HG02973 (cell line): ENCODE measurements at regions not wholly inside any gene's neighbourhood (a gene's known extent, or its start where the extent isn't known, plus 50 kb on each side); places are given as distances from the start of the nearest gene placed in this dataset.
"Not testable (repeated sequence)": the region's sequence is repeated elsewhere in the genome, so short reads cannot be mapped to it uniquely, and the experiment has no call there.

Experiments
- ATAC-seq: cut with Tn5 transposase; IDR thresholded peaks from one replicate; pipeline ENCODE4 v1.9.1; 2021; ENCODE audit warnings: moderate library complexity; ENCODE audit not compliant: unreplicated experiment

DNA sequence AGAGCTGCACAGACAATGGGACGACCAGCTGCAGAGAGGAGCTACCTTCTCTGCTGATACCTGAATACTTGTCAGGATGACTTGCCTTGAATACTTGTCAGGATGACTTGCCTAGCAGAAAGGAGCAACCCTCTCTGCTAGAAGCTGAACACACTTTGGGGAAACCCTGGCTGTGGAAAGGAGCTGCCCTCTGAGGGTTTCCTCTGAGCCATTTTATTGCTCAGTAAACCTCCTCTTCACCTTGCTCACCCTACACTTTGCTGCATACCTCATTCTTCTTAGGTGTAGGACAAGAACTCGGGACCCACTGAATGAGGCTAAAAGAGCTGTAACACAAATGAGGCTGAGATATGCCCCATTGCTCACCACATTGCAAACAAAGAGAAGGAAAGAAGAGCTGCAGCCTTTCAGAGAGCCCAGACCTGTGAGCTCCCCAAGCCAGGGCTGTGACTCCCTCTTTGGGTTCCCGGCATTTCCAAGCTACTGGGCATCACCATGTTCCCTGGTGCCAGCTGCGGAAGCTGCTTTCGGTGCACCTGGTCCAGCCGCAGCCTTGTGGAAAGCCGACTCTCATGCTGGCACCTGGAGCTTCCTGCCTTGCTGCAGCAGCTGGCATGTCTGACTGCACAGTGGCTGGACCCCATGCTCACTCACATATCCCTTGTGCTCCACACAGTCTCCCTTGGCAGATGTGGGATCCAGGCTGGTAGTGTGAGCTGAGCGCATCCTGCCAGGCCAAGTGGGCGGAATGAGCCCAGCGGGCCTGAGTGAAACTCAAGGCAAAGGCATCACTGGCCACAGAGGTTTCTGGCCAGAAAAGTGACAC is 106.7 kb upstream of the AHI1 start:
- no peak for ATAC-seq

DNA sequence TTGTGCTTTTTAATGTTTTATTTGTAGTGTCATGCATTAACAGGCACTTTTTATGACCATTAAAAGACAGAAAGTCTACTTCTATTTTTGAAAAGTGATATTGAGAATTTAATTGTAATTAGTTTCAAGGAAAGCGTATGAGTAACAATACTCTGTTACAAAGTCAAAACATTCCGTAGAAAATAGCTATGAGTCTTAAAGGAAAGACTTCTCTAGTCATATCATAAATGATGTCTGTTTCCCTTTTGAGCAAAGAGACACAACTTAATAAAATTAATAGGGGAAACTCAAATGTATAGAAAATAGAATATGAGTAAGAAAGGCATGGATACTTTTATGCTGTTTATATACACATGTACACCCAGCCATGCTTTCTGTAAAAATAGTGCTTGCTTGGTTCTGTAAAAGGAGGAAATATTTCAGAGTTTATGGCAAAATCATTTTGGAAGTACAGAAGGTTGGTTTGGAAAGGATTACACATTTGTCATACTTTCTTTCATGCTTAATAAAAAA is 107.8 kb upstream of the AHI1 start:
- ATAC-seq: no peak

DNA sequence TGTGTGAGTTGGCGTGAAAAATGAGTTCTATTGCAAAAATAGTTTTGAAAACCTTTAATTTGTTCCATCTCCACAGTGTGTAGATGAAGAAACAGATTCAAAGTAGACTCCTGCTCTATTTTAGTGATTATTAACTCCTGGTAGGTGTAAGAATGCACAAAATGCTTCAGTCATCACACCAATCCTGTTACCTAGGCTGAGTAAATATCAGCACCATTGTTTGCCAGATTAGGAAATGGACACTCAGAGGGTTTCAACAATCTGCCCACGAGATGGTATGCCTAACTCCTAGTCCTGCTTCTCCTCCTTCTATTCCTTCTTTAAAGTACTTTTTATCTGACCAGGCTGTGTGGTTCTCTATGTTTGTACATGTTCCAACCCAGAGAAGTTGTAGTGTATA is 108.9 kb upstream of the AHI1 start:
- ATAC-seq: no peak

DNA sequence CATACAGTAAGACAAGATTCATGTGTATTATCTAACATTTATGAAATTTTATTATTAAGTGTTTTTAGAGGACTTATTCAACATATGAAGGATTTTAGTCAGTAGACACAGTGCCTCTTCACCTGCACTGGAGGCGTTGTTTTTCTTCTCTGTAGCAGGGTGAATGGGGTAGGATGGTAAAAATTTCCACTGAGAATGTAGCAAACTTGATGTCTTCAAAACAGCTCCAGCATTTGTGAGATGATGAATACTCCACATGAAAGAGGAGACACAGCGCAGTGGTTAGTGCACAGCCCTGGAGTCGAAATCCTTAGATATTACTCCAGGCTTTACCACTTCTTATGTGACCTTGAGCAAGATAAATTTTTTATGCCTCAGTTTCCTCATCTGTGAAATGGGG is 110.5 kb upstream of the AHI1 start:
- no peak for ATAC-seq

DNA sequence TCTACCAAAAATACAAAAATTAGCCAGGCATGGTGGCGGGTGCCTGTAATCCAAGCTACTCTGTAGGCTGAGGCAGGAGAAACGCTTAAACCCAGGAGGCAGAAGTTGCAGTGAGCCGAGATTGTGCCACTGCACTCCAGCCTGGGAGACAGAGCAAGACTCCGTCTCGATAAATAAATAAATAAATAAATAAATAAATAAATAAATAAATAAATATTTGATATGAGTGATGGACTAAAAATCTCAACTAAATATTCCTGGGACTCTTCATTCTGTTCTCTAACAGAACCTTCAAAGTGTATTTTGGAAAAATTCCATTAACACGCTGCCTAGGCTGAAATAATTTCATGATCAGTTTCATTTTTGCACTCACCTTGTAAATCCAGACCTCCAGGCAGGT is 112.7 kb upstream of the AHI1 start:
- not testable (repeated sequence) for ATAC-seq

DNA sequence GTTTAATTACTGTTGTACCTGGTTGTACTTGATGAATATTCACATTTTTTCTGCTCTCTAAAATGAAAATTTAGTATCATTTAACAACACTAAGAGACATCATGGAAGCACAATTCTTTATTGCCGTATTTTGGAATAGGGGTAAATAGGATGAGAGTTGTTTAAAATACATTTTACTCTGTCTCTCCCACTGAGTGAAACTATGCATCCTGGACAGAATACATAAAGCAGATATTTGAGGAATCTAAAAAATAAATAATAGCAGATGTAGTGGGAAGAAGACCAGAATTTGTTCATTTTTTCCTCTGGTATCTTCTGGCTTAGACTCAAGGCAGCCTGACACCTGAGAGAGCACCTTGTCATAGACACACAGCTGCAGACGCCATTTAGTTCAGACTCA is 119.1 kb upstream of the AHI1 start:
- ATAC-seq: no peak

DNA sequence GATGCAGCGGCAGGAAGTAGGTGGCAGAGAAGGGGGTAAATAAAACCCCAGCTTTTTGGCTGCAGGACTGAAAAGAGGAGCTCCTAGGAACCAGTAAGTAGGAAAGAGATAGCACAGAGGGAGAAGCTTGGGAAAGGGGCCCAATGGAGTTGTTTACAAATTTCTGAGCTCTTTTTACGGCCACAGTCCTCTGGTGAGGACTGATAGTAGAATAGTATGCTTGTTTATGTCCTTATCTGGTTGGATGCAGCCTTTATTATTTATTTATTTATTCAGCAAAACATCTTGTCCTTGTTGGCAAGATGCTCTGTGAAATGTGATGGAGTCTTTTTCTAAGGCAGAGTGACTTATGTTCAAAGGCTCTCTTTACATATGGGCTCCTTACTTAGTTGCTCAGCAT is 119.7 kb upstream of the AHI1 start:
- ATAC-seq: no peak

DNA sequence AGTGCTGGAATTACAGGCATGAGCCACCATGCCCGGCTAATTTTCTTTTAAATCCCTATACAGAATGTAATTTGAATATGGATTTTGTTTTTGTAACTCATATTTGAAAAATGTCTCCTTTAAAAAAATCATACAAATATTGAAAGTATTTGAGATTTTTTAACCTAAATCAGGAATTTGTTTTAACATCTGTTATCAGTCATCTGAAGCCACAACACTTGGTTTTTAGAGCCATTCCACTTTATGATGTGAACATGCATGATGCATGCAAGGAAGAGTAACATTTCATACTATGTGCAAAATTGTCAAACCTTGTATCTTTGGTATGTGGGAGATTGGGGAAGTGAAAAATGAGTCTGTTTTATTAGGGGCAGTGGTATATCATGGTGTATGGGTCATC is 124.5 kb upstream of the AHI1 start:
- ATAC-seq: no peak

DNA sequence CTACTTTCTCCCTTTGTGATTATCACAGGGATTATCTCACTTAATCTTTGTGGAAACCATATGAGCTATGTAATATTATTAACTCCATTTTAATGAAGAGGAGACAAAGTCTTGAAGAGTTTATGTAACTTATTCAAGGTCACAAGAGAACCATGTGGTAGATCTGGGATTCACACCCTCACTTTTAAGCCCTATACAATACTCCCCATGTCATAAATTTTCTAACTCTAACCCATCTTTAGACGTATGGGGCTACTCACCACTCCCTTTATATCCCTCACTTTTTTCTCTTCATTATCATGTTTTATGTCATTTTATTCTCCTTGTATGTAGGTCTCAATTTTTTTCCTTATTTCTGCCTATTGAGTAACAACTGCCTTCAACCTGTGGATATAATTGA is 126.4 kb upstream of the AHI1 start:
- ATAC-seq: no peak

DNA sequence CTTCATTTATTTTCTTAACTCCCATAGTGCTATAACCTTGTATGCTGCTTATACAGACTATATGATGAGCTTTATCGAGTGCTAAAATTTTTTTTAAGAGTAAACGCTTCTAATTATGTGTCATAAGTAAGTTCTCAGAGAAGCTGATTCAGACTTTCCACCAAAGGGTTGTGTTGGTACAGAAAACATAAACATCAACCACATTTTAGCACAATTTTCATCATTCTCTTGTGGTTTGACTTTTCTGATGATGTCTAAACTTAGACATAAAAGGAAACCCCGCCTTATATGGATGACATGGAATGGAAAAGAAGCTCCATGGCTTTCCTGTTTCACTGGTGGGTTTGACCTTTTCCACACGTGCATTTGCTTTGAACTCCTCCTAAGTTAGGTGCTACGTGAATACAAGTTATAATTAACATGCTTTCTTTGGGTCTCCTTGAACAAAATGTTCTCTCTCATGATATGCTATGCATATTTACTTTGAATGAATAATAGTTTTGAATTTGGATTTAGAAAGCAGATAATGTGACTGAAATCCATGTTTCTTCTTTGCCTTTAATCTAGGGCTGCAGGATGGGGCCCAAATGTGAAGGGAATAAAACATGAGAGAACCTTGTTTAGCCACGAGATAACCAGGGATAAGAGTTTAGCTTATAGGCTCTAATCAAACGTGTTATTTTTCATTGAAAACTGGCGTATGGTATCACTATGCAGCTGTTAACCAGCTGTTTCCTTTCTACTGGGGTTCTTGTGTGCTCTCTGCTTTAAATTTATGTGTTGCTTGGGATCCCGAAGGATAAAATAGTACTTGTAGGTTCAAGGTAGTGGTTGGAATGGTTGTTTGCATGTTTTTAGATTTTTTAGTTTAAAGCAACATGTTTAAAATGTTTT is 127.1 kb upstream of the AHI1 start:
- ATAC-seq: no peak

DNA sequence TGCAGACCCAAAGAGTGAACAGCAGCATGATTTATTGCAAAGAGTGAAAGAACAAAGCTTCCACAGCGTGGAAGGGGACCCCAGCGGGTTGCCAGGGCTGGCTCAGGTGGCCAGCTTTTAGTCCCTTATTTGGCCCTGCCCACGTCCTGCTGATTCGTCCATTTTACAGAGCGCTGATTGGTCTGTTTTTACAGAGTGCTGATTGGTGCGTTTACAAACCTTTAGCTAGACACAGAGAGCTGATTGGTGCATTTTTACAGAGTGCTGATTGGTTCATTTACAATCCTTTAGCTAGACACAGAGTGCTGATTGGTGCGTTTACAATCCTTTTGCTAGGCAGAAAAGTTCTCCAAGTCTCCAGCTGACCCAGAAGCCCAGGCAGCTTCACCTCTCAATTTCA is 128.5 kb upstream of the AHI1 start:
- not testable (repeated sequence) for ATAC-seq

DNA sequence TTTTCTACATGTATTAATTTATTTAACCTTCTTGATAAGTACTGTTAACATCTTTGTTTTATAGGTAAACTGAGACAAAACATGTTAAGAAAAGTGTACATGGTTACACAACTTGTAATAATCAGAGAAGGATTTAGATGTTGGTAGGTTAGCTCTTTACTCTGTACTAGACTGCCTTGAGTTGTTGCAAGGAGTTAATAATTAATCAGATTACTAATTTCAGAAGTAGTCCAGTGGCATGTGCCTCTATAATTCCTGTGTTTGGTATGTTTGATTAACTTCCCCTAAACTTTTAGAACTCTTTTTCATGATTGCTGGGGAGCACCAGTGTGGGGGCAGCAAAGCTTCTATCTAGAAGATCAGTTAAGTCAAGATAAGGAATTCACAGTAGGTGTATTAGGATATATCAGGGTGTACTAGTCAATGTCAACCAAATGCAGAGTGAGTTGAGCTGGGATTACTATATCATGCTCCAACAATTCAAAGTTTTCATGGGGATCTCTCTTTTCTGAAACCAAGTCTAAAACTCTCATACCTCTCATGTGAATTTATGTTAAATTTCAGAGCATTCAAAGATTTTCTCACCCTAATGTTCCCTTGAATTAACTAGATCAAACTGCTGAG is 129.7 kb upstream of the AHI1 start:
- ATAC-seq: peak; percentile 83

DNA sequence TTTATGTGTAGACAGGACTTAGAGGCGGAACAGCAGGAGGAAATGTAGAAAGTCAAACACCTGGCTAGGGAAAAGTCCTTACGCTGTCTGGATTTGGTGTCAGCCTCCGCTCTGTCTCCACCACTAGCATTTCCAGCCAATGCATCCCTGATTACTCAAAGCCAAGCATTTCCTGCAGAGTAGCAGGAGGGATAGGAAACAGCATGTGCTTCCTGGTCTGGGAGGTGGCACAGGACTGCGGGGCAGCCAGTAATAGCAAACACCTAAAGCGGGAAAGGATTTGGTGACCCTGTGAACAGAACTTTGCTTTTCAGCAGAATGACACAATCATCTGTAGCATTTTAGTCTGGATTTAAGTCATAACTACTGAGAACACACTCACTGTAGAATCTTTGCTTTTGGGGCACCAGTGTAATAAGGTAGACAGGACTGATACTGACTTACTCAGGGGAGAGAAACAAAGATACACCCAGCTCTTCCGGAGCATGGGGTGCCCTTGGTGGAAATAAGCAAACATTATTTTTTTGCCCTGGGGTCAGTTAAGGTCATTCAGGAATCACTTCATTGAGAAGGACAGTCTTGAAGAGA is 133.3 kb upstream of the AHI1 start:
- ATAC-seq: no peak

DNA sequence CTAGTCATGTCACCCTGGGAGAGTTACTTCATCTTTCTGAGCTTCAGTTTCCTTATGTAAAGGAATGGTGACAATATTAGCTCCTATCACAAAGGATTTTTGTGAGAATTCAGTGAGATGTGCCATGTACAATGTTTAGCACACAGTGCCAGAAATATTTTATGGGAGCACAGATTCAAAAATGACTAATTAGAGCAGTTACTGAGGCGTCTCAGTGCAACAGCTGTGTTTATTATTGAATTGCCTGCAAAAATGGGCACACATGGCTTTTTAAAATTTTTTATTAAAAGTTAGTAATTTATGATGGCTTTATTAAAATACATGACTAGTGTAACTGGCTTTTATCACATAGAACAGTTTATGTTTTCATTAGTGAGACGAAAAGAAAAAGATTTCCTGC is 134.3 kb upstream of the AHI1 start:
- ATAC-seq: no peak

DNA sequence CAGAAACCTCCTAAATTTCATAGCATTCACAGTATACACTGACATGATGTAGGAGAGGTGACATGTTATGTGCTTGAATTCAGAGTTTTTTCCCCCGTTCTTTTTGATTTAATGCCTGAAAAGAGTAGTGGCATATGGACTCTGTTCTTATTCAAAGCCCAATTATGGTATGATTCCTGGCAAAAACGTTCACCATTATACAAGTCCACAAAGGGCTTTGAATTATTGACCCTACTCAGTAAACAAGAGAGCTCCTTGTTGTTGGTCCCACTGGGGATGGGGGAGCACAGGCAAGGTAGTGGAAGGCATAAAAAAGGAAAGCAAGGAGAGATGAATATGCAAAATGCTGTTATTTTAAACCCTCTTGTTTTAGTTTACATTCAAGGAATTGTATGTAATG is 136.0 kb upstream of the AHI1 start:
- ATAC-seq: no peak

DNA sequence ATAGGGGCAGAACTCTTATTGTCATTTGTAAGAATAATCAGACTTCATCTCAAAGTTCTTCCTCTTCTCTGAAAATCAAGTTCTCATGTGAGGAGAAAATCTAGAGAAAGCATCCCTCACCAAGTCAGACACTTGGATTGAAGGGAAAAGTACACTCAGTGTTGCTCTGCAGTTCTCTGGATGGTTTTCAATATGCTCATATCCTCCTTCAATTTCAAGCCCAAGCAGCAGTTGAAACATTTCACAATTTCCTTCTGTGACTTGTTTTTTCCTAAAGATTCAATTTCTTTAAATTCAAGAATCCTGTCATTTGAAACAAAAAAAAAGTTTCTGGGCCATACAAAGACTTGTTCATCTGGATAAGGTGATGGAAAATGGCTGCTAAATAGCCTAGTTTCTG is 140.2 kb upstream of the AHI1 start:
- ATAC-seq: no peak

DNA sequence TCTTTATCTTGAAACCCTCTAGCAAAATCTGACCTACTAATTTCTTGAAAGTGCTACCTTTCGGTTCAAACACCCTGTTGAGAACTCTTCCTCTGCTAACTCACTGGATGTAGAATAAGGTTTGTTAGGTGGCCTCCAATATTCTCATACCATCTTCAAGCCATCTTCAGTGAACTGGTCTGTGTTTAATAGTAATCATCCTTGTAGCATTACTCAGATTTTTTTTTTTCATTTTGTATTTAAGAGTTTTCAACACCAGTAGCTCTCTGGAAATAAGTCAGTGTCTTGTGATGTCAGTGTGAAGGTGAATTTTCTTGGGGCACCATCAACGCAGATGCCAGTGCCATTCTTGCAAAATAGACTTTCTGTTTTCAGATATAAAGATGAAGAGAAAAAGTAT is 140.6 kb upstream of the AHI1 start:
- ATAC-seq: no peak

DNA sequence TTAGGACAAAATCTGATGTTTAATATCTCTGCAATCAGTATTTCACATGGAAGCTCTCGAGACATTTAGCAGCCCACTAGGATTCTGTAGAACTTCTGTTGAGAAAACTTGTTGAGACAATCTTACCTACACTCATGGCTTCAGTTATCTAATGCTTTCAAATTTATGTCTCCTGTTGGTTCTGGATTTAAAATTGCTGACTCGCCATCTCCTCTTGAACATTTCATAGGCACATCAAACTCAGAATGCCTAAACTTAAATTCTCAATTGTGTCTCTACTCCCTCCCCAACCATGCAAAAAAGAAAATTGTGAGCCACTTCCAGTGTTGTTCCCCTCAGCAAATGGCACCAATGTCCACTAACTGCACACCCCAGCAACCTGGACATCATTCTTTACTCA is 142.5 kb upstream of the AHI1 start:
- ATAC-seq: no peak

DNA sequence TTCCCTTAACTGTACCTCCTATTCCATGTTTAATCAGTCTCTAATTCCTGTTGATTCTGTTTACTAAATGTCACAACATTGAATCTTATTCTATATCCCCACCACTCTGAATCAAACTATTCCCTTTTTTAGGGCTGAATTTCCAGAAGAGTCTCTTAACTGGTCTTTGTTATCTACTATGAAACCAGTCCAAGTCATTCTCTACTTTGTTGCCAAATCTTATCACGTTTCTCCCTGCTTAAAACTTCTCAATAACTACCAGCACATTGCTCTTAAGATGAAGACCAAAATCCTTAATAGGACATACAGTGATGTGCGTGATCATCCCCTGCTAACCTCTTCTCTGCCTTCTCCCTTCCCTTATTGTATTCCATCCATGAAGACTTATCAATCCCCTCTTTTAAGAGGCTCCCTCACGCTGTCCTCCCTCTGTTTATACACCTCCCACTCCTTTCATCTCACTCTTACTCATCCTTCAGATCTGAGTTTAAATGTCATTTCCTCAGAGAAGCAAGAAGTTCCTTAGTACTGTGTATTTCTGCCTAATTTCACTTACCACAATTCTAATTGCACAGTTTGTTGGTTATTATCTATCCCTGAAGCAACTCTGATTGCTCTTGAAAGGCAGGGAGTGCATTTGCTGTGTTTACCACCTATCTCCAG is 143.0 kb upstream of the AHI1 start:
- ATAC-seq: peak; percentile 86

DNA sequence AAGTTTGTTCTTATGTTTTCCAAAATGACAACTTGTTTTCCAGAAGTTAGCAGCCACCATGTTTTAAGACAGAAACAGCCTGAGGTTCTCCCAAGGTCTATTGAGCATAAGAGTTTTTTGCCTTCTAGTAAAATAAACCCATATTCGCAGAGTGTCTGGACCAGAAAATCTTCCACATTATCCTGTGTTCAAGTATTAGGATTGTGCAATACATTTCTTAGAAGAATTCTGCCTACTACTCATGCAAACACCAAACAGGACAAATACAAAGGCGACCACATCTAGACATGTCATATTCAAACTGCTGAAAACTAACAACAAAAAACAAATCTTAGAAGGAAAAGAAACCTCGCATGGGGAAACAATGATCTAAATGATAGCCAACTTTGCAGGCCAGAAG is 145.4 kb upstream of the AHI1 start:
- ATAC-seq: no peak

DNA sequence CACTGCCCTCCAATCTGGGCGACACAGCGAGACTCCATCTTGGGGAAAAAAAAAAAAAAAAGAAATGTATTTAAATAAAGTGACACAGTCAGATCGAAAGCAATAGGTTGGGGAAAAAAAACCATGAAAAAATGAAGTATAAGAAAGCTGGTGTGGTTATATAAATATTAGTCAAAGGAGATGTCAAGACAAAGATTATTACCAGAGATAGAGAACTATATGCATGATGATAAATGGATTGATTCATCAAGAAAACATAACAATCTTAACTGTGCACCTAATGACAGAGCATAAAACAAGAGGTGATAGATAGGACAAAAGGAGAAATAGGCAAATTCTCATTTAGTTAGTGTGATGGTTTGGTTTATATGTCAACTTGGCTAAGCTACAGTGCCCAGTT is 146.9 kb upstream of the AHI1 start:
- no peak for ATAC-seq
